Neural crest cell (in vitro differentiated cells): ENCODE measurements at regions not wholly inside any gene's neighbourhood (a gene's known extent, or its start where the extent isn't known, plus 50 kb on each side); places are given as distances from the start of the nearest gene placed in this dataset.

Experiments
- DNase-seq: peaks from one replicate; pipeline ENCODE4 v3.0.0; 2021; ENCODE audit warnings: low read depth, mixed read lengths, low spot score
- H3K27ac Mint-ChIP-seq: one replicate; pipeline ENCODE4 v1.8.0; 2021; ENCODE audit warnings: mild to moderate bottlenecking, mixed read lengths; ENCODE audit not compliant: unreplicated experiment
- H3K27me3 Mint-ChIP-seq: 2 replicates; pipeline ENCODE4 v1.8.0; 2021; ENCODE audit warnings: low read depth, mild to moderate bottlenecking, mixed read lengths
- H3K36me3 Mint-ChIP-seq: 2 replicates; pipeline ENCODE4 v1.8.0; 2021; ENCODE audit warnings: low read depth, mild to moderate bottlenecking, mixed read lengths
- H3K4me1 Mint-ChIP-seq: 2 replicates; pipeline ENCODE4 v1.8.0; 2021; ENCODE audit warnings: mixed read lengths
- H3K4me3 Mint-ChIP-seq: one replicate; pipeline ENCODE4 v1.8.0; 2021; ENCODE audit warnings: mild to moderate bottlenecking, mixed read lengths
- H3K9me3 Mint-ChIP-seq: 2 replicates; pipeline ENCODE4 v1.8.0; 2021; ENCODE audit warnings: mixed read lengths
- TF ChIP-seq, protein P1 (sequence below): fragments of 200-600 bp; sonication (generic); conservative IDR thresholded peaks from 2 replicates; pipeline ENCODE4 v1.5.0; 2021; ENCODE audit warnings: antibody characterized with exemption, mild to moderate bottlenecking

DNA sequence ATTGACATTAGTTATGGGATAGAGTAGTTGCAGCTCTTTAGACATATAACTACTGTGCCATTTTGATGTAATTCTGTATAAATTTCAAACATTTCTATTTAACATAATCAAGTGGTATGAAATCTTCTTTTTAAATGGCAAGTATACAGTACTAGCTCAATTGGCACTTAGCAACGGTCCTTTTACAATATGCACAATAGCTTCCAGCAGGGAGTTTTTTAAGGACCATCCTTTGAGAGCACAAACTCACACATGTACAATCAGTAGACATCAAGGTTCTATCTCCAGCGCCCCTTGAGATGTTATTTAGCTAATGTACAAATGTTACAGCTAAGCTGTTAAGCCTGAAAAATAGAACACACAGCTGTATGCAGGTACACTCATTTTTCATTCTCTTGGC is 480.7 kb downstream of the TFEC start:
- Mint-ChIP-seq H3K4me1 (no peaks in the 10 kb centered on the region), H3K36me3 (no peaks in the 10 kb centered on the region), H3K4me3 (no peak overlapping the region), H3K9me3 (no peaks in the 10 kb centered on the region), H3K27ac (no peak overlapping the region), H3K27me3 (no peaks in the 10 kb centered on the region)
- TF ChIP-seq, protein P1, sequence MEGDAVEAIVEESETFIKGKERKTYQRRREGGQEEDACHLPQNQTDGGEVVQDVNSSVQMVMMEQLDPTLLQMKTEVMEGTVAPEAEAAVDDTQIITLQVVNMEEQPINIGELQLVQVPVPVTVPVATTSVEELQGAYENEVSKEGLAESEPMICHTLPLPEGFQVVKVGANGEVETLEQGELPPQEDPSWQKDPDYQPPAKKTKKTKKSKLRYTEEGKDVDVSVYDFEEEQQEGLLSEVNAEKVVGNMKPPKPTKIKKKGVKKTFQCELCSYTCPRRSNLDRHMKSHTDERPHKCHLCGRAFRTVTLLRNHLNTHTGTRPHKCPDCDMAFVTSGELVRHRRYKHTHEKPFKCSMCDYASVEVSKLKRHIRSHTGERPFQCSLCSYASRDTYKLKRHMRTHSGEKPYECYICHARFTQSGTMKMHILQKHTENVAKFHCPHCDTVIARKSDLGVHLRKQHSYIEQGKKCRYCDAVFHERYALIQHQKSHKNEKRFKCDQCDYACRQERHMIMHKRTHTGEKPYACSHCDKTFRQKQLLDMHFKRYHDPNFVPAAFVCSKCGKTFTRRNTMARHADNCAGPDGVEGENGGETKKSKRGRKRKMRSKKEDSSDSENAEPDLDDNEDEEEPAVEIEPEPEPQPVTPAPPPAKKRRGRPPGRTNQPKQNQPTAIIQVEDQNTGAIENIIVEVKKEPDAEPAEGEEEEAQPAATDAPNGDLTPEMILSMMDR = no peak
- no peak for DNase-seq

DNA sequence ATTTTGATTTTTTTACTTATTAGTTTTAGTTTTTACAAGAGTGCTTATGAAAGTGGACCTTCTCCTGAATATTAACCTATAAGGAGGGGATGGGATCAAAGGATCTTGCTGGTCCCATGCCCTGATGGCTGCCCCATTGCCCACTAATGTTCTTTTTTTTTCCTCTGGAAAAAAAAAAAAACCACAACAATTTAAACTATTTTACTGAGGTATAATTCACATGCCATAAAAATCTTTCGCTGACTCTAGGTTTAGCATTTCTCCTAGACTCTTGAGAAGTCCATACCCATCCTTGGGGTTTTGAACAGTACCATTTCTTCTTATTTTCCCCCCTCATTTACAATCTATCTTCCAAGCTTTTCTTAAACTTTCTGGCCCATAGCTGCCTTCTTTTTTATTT is 481.8 kb downstream of the TFEC start:
- no peaks in the 10 kb centered on the region for H3K36me3 Mint-ChIP-seq
- H3K27ac Mint-ChIP-seq = no peak overlapping the region
- no peaks in the 10 kb centered on the region for H3K9me3 Mint-ChIP-seq
- no peaks in the 10 kb centered on the region for H3K27me3 Mint-ChIP-seq
- DNase-seq = no peak
- no peaks in the 10 kb centered on the region for H3K4me1 Mint-ChIP-seq
- TF ChIP-seq, protein P1 = no peak
- no peak overlapping the region for H3K4me3 Mint-ChIP-seq

DNA sequence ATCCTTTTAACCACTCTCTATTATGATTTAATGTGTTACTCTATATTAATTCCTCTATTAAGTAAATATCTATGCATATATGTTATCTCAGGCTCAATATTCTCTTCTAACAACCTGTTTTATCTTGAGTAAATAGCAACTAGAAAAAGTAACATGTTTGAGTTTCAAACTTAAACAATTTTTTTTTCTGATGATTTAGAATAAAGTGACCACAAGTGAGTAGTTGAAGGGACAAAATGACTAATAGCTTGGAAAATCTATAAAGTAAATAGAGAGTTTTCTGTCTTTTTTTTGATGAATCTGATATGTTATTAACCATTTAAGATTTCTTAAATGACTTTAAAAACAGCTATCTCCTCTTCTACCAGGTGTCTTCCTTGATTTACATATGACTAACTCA is 483.8 kb downstream of the TFEC start:
- H3K36me3 Mint-ChIP-seq = no peaks in the 10 kb centered on the region
- no peak overlapping the region for H3K4me3 Mint-ChIP-seq
- DNase-seq = no peak
- H3K4me1 Mint-ChIP-seq = no peaks in the 10 kb centered on the region
- H3K27me3 Mint-ChIP-seq = no peaks in the 10 kb centered on the region
- no peaks in the 10 kb centered on the region for H3K9me3 Mint-ChIP-seq
- TF ChIP-seq, protein P1 = no peak
- H3K27ac Mint-ChIP-seq = no peak overlapping the region

DNA sequence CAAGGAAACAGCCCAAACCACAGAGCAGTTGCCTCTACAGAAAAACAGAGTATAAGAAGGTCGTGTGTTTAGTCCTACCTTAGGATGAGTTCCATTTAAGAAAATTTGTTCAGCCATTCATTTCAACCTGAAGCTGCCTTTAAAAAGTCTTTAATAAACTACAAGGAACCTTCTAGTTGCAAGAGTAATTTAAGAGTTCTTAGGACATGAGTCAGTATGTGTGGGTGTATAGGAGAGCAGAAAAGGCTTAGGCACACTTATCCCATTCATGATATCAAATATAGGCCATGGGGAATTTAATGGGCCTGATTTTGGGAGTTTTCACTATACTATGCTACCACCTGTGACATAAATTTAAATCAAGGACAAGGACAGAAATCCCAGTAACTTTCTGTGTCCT is 496.8 kb downstream of the TFEC start:
- Mint-ChIP-seq H3K4me3 (no peak overlapping the region), H3K27ac (no peak overlapping the region), H3K27me3 (no peaks in the 10 kb centered on the region), H3K4me1 (no peaks in the 10 kb centered on the region), H3K9me3 (no peaks in the 10 kb centered on the region), H3K36me3 (no peaks in the 10 kb centered on the region)
- TF ChIP-seq, protein P1 = no peak
- DNase-seq = no peak

DNA sequence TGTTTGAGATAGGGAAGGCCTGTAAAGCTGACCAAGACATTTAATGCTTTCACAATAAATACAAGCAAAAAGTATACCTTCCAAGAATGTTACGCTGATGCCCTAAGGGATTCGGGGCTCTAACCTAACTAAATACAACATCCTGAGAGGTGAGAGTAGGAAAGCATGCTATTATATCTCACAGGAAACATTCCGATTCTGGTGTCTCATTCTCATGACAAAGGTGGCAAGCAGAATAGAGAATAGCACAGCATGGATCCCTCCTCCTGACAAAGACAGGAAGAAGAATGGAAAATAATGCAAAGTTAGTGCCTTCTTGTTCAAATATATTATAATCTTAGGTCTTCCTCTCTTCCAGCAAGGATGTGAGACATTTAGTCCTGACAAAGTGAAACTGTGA is 504.3 kb downstream of the TFEC start:
- no peaks in the 10 kb centered on the region for H3K27me3 Mint-ChIP-seq
- no peak for DNase-seq
- no peak overlapping the region for H3K4me3 Mint-ChIP-seq
- peaks cover 11% of the 10 kb centered on the region for H3K36me3 Mint-ChIP-seq
- TF ChIP-seq, protein P1 = no peak
- peaks cover 6% of the 10 kb centered on the region for H3K4me1 Mint-ChIP-seq
- H3K9me3 Mint-ChIP-seq = peaks cover 19% of the 10 kb centered on the region
- H3K27ac Mint-ChIP-seq = no peak overlapping the region

DNA sequence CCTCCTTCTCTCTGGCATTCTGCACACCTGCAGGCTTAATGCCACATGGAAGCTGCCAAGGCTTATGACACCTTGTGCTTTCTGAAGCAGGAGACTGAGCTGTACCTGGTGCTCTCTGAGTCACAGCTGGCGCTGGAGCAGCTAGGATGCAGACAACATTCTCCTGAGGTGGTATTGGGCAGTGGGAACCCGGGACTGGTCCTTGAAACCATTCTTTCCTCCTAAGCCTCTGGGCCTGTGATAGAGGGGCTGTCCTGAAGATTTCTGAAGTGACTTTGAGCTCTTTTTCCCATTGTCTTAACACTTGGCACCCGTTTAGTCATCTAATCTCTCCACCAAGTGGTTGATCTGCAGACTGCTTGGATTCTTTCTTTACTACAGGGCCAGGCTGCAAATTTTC is 508.4 kb downstream of the TFEC start:
- H3K9me3 Mint-ChIP-seq = peaks cover 29% of the 10 kb centered on the region
- DNase-seq = no peak
- H3K4me3 Mint-ChIP-seq = no peak overlapping the region
- H3K36me3 Mint-ChIP-seq = peaks cover 17% of the 10 kb centered on the region
- peaks cover 6% of the 10 kb centered on the region for H3K4me1 Mint-ChIP-seq
- no peak overlapping the region for H3K27ac Mint-ChIP-seq
- no peaks in the 10 kb centered on the region for H3K27me3 Mint-ChIP-seq
- TF ChIP-seq, protein P1 = no peak
